Liver (tissue), 7 donors: ENCODE measurements at regions not wholly inside any gene's neighbourhood (a gene's known extent, or its start where the extent isn't known, plus 50 kb on each side); places are given as distances from the start of the nearest gene placed in this dataset.

Experiments used
- DNase-seq: peaks from one replicate; pipeline ENCODE4 v3.0.0-alpha.2; 2017; ENCODE audit warnings: low spot score
- H3K27ac ChIP-seq, 2 donors: one replicate each; pipeline ENCODE4 v1.7.0; 2013; ENCODE audit warnings: inconsistent platforms in 2 of 2, low read length in 2 of 2, control low read depth in 1 of 2, low read depth in 1 of 2, mild to moderate bottlenecking in 1 of 2
- H3K27me3 ChIP-seq, 4 donors: one replicate each; pipeline versions ENCODE4 v1.6.1 to v1.7.0; 2013; ENCODE audit warnings: low read length in 3 of 4, inconsistent platforms in 1 of 4, mild to moderate bottlenecking in 1 of 4, moderate library complexity in 1 of 4; ENCODE audit not compliant: control insufficient read depth in 4 of 4, insufficient read depth in 4 of 4
- H3K36me3 ChIP-seq, 4 donors: one replicate each; pipeline versions ENCODE4 v1.6.1 to v1.7.0; 2013; ENCODE audit warnings: low read length in 3 of 4, mild to moderate bottlenecking in 3 of 4, low read depth in 1 of 4, moderate library complexity in 1 of 4; ENCODE audit not compliant: control insufficient read depth in 4 of 4, insufficient read depth in 3 of 4
- H3K4me1 ChIP-seq, 4 donors: one replicate each; pipeline versions ENCODE4 v1.6.1 to v1.7.0; 2013; ENCODE audit warnings: low read length in 3 of 4, mild to moderate bottlenecking in 3 of 4, moderate library complexity in 1 of 4; ENCODE audit not compliant: control insufficient read depth in 4 of 4, insufficient read depth in 4 of 4
- H3K4me3 ChIP-seq, 3 donors: one replicate each; pipeline versions ENCODE4 v1.6.1 to v1.7.0; 2013; ENCODE audit warnings: low read length in 3 of 3, control low read depth in 1 of 3, low read depth in 1 of 3, mild to moderate bottlenecking in 1 of 3
- H3K9ac ChIP-seq, 2 donors: one replicate each; pipeline ENCODE4 v1.7.0; 2013; ENCODE audit warnings: low read length in 2 of 2, mild to moderate bottlenecking in 2 of 2, moderate library complexity in 2 of 2, control low read depth in 1 of 2, low read depth in 1 of 2
- H3K9me3 ChIP-seq, 4 donors: one replicate each; pipeline versions ENCODE4 v1.6.1 to v1.7.0; 2013; ENCODE audit warnings: low read length in 3 of 4; ENCODE audit not compliant: control insufficient read depth in 4 of 4
- ATF3 ChIP-seq: IDR thresholded peaks from 2 replicates; pipeline ENCODE4 v1.6.1; 2016; ENCODE audit warnings: antibody characterized with exemption
- EGR1 ChIP-seq, 2 donors: IDR thresholded peaks; 2 replicates each; pipeline ENCODE4 v1.6.1; 2016 to 2018; ENCODE audit warnings: antibody characterized with exemption in 2 of 2, low read depth in 2 of 2
- FOXA1 ChIP-seq: IDR thresholded peaks from 2 replicates; pipeline ENCODE4 v1.6.1; 2016; ENCODE audit warnings: antibody characterized with exemption
- FOXA2 ChIP-seq: IDR thresholded peaks from 2 replicates; pipeline ENCODE4 v1.6.1; 2016; ENCODE audit warnings: antibody characterized with exemption
- HNF4A ChIP-seq, 2 donors: conservative IDR thresholded peaks; 2 replicates each; pipeline ENCODE4 v1.6.1; 2016; ENCODE audit warnings: antibody characterized with exemption in 2 of 2, mild to moderate bottlenecking in 2 of 2
- HNF4G ChIP-seq: IDR thresholded peaks from 2 replicates; pipeline ENCODE4 v1.6.1; 2016; ENCODE audit warnings: antibody characterized with exemption
- JUND ChIP-seq, 2 donors: IDR thresholded peaks; 2 replicates each; pipeline ENCODE4 v1.6.1; 2016; ENCODE audit warnings: antibody characterized with exemption in 2 of 2
- MAX ChIP-seq: IDR thresholded peaks from 2 replicates; pipeline ENCODE4 v1.6.1; 2016; ENCODE audit warnings: antibody characterized with exemption
- NR2F2 ChIP-seq: IDR thresholded peaks from 2 replicates; pipeline ENCODE4 v1.6.1; 2016; ENCODE audit warnings: antibody characterized with exemption
- RAD21 ChIP-seq, 2 donors: IDR thresholded peaks; 2 replicates each; pipeline ENCODE4 v1.6.1; 2016; ENCODE audit warnings: antibody characterized with exemption in 2 of 2, mild to moderate bottlenecking in 2 of 2
- RXRA ChIP-seq, 2 donors: IDR thresholded peaks; 2 replicates each; pipeline ENCODE4 v1.6.1; 2017 to 2018; ENCODE audit warnings: antibody characterized with exemption in 2 of 2, mild to moderate bottlenecking in 1 of 2
- SP1 ChIP-seq: IDR thresholded peaks from 2 replicates; pipeline ENCODE4 v1.6.1; 2018; ENCODE audit warnings: antibody characterized with exemption, mild to moderate bottlenecking
- TAF1 ChIP-seq: conservative IDR thresholded peaks from 2 replicates; pipeline ENCODE4 v1.6.1; 2016; ENCODE audit warnings: antibody characterized with exemption, mild to moderate bottlenecking
- YY1 ChIP-seq: IDR thresholded peaks from 2 replicates; pipeline ENCODE4 v1.6.1; 2016; ENCODE audit warnings: antibody characterized with exemption, mild to moderate bottlenecking
- WGBS: extraction: QIAGEN DNeasy Blood & Tissue Kit; methylation state at CpG from one replicate; pipeline ENCODE4 v1.1.7; 2013; 5-methylcytosine and 5-hydroxymethylcytosine counted together
- donor health status: healthy.
- donor health status: healthy.
- donor health status: healthy.
- donor health status: healthy.

- WGBS: 87% methylated on average over 2 of the region's 2 CpGs
- no peak for TF ChIP-seq RXRA (IDR thresholded peaks at IDR 0.05)
- no peak for TF ChIP-seq FOXA2
- TF ChIP-seq EGR1 (IDR thresholded peaks at IDR 0.05; ENCODE audit: low read depth in 2 of 2): no peak
- TF ChIP-seq TAF1: no peak
- no peak for TF ChIP-seq FOXA1
- no peak for TF ChIP-seq YY1
- DNase-seq: no peak
- Histone ChIP-seq H3K9me3 (no peaks in the 10 kb centered on the region), H3K9ac (no peak overlapping the region), H3K4me3 (no peak overlapping the region), H3K4me1 (peaks cover 9 to 26% (median 17%) of the 10 kb centered on the region in 4 donors), H3K27ac (no peak overlapping the region), H3K27me3 (no peaks in the 10 kb centered on the region), H3K36me3 (no peaks in the 10 kb centered on the region)
Measured at GRCh38 chr1:56429288-56429687, 150.1 kb downstream of the PLPP3 start.

GRCh38 chr1:56426587-56427381 is 152.6 kb downstream of the PLPP3 start:
- 90% methylated on average over 1 of the region's 1 CpG for WGBS
- Histone ChIP-seq H3K9me3 (no peaks in the 10 kb centered on the region), H3K36me3 (no peaks in the 10 kb centered on the region), H3K27ac (no peak overlapping the region), H3K4me3 (no peak overlapping the region), H3K27me3 (no peaks in the 10 kb centered on the region), H3K9ac (no peak overlapping the region), H3K4me1 (peaks cover under 1 to 6% (median 3%) of the 10 kb centered on the region in 4 donors)
- DNase-seq: no peak
- TF ChIP-seq YY1: no peak
- TF ChIP-seq MAX: no peak
- no peak for TF ChIP-seq EGR1 (IDR thresholded peaks at IDR 0.05; ENCODE audit: low read depth in 2 of 2)
- no peak for TF ChIP-seq ATF3
- TF ChIP-seq SP1: no peak
- no peak for TF ChIP-seq HNF4A (conservative IDR thresholded peaks at IDR 0.05)
- TF ChIP-seq NR2F2: no peak
- TF ChIP-seq RAD21 (IDR thresholded peaks at IDR 0.05): no peak

- H3K27ac ChIP-seq: no peak overlapping the region
- TF ChIP-seq JUND (IDR thresholded peaks at IDR 0.05) (no peak), HNF4G (no peak)
- no peaks in the 10 kb centered on the region for H3K9me3 ChIP-seq
- H3K4me3 ChIP-seq: no peak overlapping the region
- H3K27me3 ChIP-seq: no peaks in the 10 kb centered on the region
- no peak for DNase-seq
- H3K4me1 ChIP-seq: no peaks in the 10 kb centered on the region
- H3K36me3 ChIP-seq: no peaks in the 10 kb centered on the region
- WGBS: 87% methylated on average over 3 of the region's 3 CpGs
- no peak overlapping the region for H3K9ac ChIP-seq
Measured at GRCh38 chr1:56425494-56426037, 153.8 kb downstream of the PLPP3 start.
